MM.1S (cell line): ENCODE measurements at regions not wholly inside any gene's neighbourhood (a gene's known extent, or its start where the extent isn't known, plus 50 kb on each side); places are given as distances from the start of the nearest gene placed in this dataset.

Experiments used
- DNase-seq: peaks from one replicate; pipeline ENCODE4 v3.0.0-alpha.2; 2015
- H2AFZ ChIP-seq: fragments of 300-600 bp; sonication (generic); 2 replicates; pipeline ENCODE4 v1.6.0; 2016; ENCODE audit warnings: antibody characterized with exemption, low read length
- H3F3A ChIP-seq: fragments of 300-600 bp; sonication (generic); 2 replicates; pipeline ENCODE4 v1.6.1; 2016; ENCODE audit warnings: mild to moderate bottlenecking, antibody characterized with exemption, low read length, moderate library complexity, mixed read lengths; ENCODE audit not compliant: insufficient read depth
- H3K27ac ChIP-seq: fragments of 300-600 bp; sonication (generic); 2 replicates; pipeline ENCODE4 v1.5.1; 2016; ENCODE audit warnings: mild to moderate bottlenecking, low read length
- H3K27me3 ChIP-seq: fragments of 300-600 bp; sonication (generic); replicated peaks from 2 replicates; pipeline ENCODE4 v1.6.0; 2016; ENCODE audit warnings: low read length; ENCODE audit not compliant: insufficient read depth
- H3K36me3 ChIP-seq: fragments of 300-600 bp; sonication (generic); replicated peaks from 2 replicates; pipeline ENCODE4 v1.6.1; 2016; ENCODE audit warnings: mild to moderate bottlenecking, low read length, mixed read lengths; ENCODE audit not compliant: insufficient read depth
- H3K4me1 ChIP-seq: fragments of 300-600 bp; sonication (generic); 2 replicates; pipeline ENCODE4 v1.6.1; 2016; ENCODE audit warnings: low read length, mixed read lengths
- H3K4me2 ChIP-seq: fragments of 300-600 bp; sonication (generic); 2 replicates; pipeline ENCODE4 v1.6.0; 2016; ENCODE audit warnings: low read depth, low read length
- H3K4me3 ChIP-seq: fragments of 300-600 bp; sonication (generic); 2 replicates; pipeline ENCODE4 v1.5.1; 2016; ENCODE audit warnings: low read length, mixed read lengths
- H3K79me2 ChIP-seq: fragments of 300-600 bp; sonication (generic); 2 replicates; pipeline ENCODE4 v1.6.1; 2016; ENCODE audit warnings: mixed run types, low read length, mixed read lengths
- H3K9ac ChIP-seq: fragments of 300-600 bp; sonication (generic); 2 replicates; pipeline ENCODE4 v1.6.1; 2016; ENCODE audit warnings: low read length, mixed read lengths
- H3K9me2 ChIP-seq: fragments of 300-600 bp; sonication (generic); replicated peaks from 2 replicates; pipeline ENCODE4 v1.6.1; 2016; ENCODE audit warnings: mild to moderate bottlenecking, low read length, mixed read lengths; ENCODE audit not compliant: insufficient read depth
- H3K9me3 ChIP-seq: fragments of 300-600 bp; sonication (generic); replicated peaks from 2 replicates; pipeline ENCODE4 v1.6.1; 2016; ENCODE audit warnings: mild to moderate bottlenecking, low read length, mixed read lengths; ENCODE audit not compliant: insufficient read depth
- H4K20me1 ChIP-seq: fragments of 300-600 bp; sonication (generic); 2 replicates; pipeline ENCODE4 v1.6.1; 2016; ENCODE audit warnings: mild to moderate bottlenecking, low read length, moderate library complexity, mixed read lengths; ENCODE audit not compliant: insufficient read depth
- CTCF ChIP-seq: fragments of 300-600 bp; sonication (generic); IDR thresholded peaks from 2 replicates; pipeline ENCODE4 v1.5.1; 2016; ENCODE audit warnings: antibody characterized with exemption, low read length, mixed read lengths
- EZH2 ChIP-seq: fragments of 300-600 bp; sonication (generic); optimal IDR thresholded peaks from 2 replicates; pipeline ENCODE3; 2017; ENCODE audit warnings: low read depth, mild to moderate bottlenecking, antibody characterized with exemption, low read length, mixed read lengths
- EZH2phosphoT487 ChIP-seq: fragments of 300-600 bp; sonication (generic); IDR thresholded peaks from 2 replicates; pipeline ENCODE4 v1.6.1; 2018; ENCODE audit warnings: antibody characterized with exemption, low read length

DNA sequence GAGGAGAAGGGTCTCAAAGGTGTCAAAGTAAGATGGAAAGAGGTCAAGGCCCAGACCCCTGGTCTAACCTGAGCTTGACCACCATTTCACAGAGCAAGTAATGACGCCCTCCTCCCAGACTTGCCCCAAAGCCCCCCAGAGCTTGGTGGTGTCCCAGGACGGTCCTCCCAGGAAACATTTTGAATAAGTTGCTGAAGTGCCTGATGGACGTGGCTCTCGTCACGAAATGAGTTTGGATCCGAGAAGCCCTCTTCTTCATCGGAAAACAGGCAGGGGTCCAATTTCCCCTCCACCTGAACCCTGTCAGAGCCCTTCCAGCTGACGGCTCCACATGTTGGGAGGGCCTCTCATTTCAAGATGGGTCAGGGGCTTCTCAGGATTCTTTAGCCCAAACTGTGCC, 54.5 kb upstream of the TPM4 start:
- H3K27me3 ChIP-seq: peaks cover 75% of the 10 kb centered on the region
- H3K4me2 ChIP-seq: no peak overlapping the region
- no peak overlapping the region for H2AFZ ChIP-seq
- no peak overlapping the region for H3K4me3 ChIP-seq
- H3K36me3 ChIP-seq: no peaks in the 10 kb centered on the region
- H3K9me3 ChIP-seq: no peaks in the 10 kb centered on the region
- no peaks in the 10 kb centered on the region for H3K9me2 ChIP-seq
- no peak overlapping the region for H3K9ac ChIP-seq
- H3K4me1 ChIP-seq: no peaks in the 10 kb centered on the region
- no peak for TF ChIP-seq EZH2
- TF ChIP-seq CTCF: no peak
- TF ChIP-seq EZH2phosphoT487: no peak
- H3K79me2 ChIP-seq: no peaks in the 10 kb centered on the region
- no peak overlapping the region for H3K27ac ChIP-seq
- no peak for DNase-seq
- no peaks in the 10 kb centered on the region for H4K20me1 ChIP-seq
- no peaks in the 10 kb centered on the region for H3F3A ChIP-seq

GRCh38 chr19:16022251-16022650, 54.0 kb upstream of the TPM4 start:
- H3K79me2 ChIP-seq: no peaks in the 10 kb centered on the region
- no peak overlapping the region for H2AFZ ChIP-seq
- no peak overlapping the region for H3K4me2 ChIP-seq
- no peaks in the 10 kb centered on the region for H3K9me2 ChIP-seq
- H3K9me3 ChIP-seq: no peaks in the 10 kb centered on the region
- no peaks in the 10 kb centered on the region for H4K20me1 ChIP-seq
- TF ChIP-seq EZH2 (no peak), EZH2phosphoT487 (no peak), CTCF (no peak)
- no peak overlapping the region for H3K4me3 ChIP-seq
- no peak overlapping the region for H3K9ac ChIP-seq
- no peaks in the 10 kb centered on the region for H3K4me1 ChIP-seq
- DNase-seq: no peak
- H3K36me3 ChIP-seq: no peaks in the 10 kb centered on the region
- no peaks in the 10 kb centered on the region for H3F3A ChIP-seq
- H3K27me3 ChIP-seq: peaks cover 80% of the 10 kb centered on the region
- H3K27ac ChIP-seq: no peak overlapping the region

- Histone ChIP-seq H3K4me2 (no peak overlapping the region), H3F3A (no peaks in the 10 kb centered on the region), H3K36me3 (no peaks in the 10 kb centered on the region), H3K4me3 (no peak overlapping the region), H3K27ac (no peak overlapping the region), H3K9me3 (no peaks in the 10 kb centered on the region), H3K4me1 (no peaks in the 10 kb centered on the region), H4K20me1 (no peaks in the 10 kb centered on the region), H3K79me2 (no peaks in the 10 kb centered on the region), H3K27me3 (peaks cover 84% of the 10 kb centered on the region), H3K9ac (no peak overlapping the region), H2AFZ (no peak overlapping the region), H3K9me2 (no peaks in the 10 kb centered on the region)
- DNase-seq: no peak
- TF ChIP-seq CTCF (no peak), EZH2phosphoT487 (no peak), EZH2 (no peak)
These were observed 53.6 kb upstream of the TPM4 start for GRCh38 chr19:16022681-16023080.
